Adrenal gland (tissue), 9 donors: ENCODE measurements at regions not wholly inside any gene's neighbourhood (a gene's known extent, or its start where the extent isn't known, plus 50 kb on each side); places are given as distances from the start of the nearest gene placed in this dataset.
"Not testable (repeated sequence)": the region's sequence is repeated elsewhere in the genome, so short reads cannot be mapped to it uniquely, and the experiment has no call there.

Experiments used
- DNase-seq, 7 donors: peaks; one replicate each; pipeline ENCODE4 v3.0.0-alpha.2; 2019 to 2020
- H3K27ac ChIP-seq, 5 donors: fragments of 200-600 bp; sonication (generic) in 4 of 5; 1 replicate in 3 of 5; 2 replicates in 2 of 5; pipeline versions ENCODE4 v1.5.1 to v1.8.0; 2016 to 2020; ENCODE audit warnings: mild to moderate bottlenecking in 1 of 5
- H3K27me3 ChIP-seq: fragments of 200-600 bp; 2 replicates; pipeline ENCODE4 v1.8.0; 2021
- H3K36me3 ChIP-seq, 2 donors: fragments of 200-600 bp; replicated peaks in 1 of 2; 1 replicate in 1 of 2; 2 replicates in 1 of 2; pipeline versions ENCODE4 v1.5.1 to v1.8.0; 2018 to 2022
- H3K4me1 ChIP-seq, 2 donors: fragments of 200-600 bp; replicated peaks in 1 of 2; 1 replicate in 1 of 2; 2 replicates in 1 of 2; pipeline versions ENCODE4 v1.5.1 to v1.8.0; 2018 to 2021
- H3K4me3 ChIP-seq, 4 donors: fragments of 200-600 bp; sonication (generic) in 3 of 4; one replicate each; pipeline ENCODE4 v1.5.1; 2016 to 2018
- H3K9me3 ChIP-seq, 3 donors: fragments of 200-600 bp; sonication (generic) in 1 of 3; replicated peaks in 1 of 3; 1 replicate in 2 of 3; 2 replicates in 1 of 3; pipeline versions ENCODE4 v1.5.1 to v1.8.0; 2016 to 2021
- POLR2A ChIP-seq, 2 donors: fragments of 450-650 bp; IDR thresholded peaks; one replicate each; pipeline ENCODE4 v1.6.1; 2017; ENCODE audit warnings: antibody characterized with exemption in 2 of 2, mild to moderate bottlenecking in 2 of 2, moderate library complexity in 1 of 2
- WGBS, 4 donors: extraction: QIAGEN DNeasy Blood & Tissue Kit in 2 of 4; methylation state at CpG; one replicate each; pipeline versions ENCODE4 v1.1.5 to v1.1.7; 2013 to 2017; 5-methylcytosine and 5-hydroxymethylcytosine counted together
- intact Hi-C, 2 donors: fragments of 100-400 bp; cut with DNase I; formaldehyde crosslinking; loops; one replicate each; pipeline versions ENCODE4 v1.14.1 to v1.15.0; 2022 to 2023
- TF ChIP-seq, protein P1 (sequence below), 6 experiments: fragments of 450-650 bp in 4 of 6; fragments of 200-600 bp in 2 of 6; sonication (generic) in 1 of 6; IDR thresholded peaks; 1 replicate in 5 of 6; 2 replicates in 1 of 6; pipeline versions ENCODE4 v1.5.1 to v1.8.0; 2016 to 2021; ENCODE audit warnings: antibody characterized with exemption in 6 of 6, mild to moderate bottlenecking in 2 of 6, moderate library complexity in 1 of 6
- donor health status: healthy with polysubstance abuse.
- donor health status: Bipolar disorder and iron deficiency.
- donor health status: DM: yes; HTN: yes; CAD: no.
- donor health status: DM: no; HTN: no; CAD: no.
- donor health status: DM: no; HTN: no; CAD: no.

DNA sequence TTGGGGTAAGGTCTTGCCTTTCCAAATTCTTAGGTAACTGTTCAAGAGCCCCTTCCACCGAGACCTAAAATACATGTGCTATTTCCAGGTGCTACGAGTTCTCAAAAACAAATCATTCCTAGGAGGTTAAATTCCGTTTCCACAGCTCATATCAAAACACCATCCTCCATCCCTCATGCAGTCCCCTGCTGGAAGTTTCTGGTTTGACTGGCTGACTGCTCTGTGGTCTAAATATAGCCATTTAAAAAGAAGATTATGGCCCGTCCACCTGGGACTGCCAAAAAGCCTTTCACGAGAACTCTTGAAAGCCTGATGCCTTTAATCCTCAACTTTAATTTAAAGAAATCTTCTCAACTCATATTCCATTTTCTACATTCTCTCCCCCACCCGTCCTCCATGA is 201.5 kb upstream of the MYL2 start:
- Histone ChIP-seq H3K9me3 (no peaks in the 10 kb centered on the region), H3K27me3 (peaks cover 11% of the 10 kb centered on the region), H3K27ac (no peak overlapping the region), H3K4me3 (no peak overlapping the region), H3K36me3 (no peaks in the 10 kb centered on the region), H3K4me1 (no peaks in the 10 kb centered on the region)
- TF ChIP-seq, protein P1, sequence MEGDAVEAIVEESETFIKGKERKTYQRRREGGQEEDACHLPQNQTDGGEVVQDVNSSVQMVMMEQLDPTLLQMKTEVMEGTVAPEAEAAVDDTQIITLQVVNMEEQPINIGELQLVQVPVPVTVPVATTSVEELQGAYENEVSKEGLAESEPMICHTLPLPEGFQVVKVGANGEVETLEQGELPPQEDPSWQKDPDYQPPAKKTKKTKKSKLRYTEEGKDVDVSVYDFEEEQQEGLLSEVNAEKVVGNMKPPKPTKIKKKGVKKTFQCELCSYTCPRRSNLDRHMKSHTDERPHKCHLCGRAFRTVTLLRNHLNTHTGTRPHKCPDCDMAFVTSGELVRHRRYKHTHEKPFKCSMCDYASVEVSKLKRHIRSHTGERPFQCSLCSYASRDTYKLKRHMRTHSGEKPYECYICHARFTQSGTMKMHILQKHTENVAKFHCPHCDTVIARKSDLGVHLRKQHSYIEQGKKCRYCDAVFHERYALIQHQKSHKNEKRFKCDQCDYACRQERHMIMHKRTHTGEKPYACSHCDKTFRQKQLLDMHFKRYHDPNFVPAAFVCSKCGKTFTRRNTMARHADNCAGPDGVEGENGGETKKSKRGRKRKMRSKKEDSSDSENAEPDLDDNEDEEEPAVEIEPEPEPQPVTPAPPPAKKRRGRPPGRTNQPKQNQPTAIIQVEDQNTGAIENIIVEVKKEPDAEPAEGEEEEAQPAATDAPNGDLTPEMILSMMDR (IDR thresholded peaks at IDR 0.05) = no peak
- TF ChIP-seq POLR2A (IDR thresholded peaks at IDR 0.05) = no peak
- intact Hi-C loops = no loop called here
- DNase-seq = no peak
- 51 to 60% (median 58%) methylated on average over 6 of the region's 6 CpGs for WGBS, 4 donors

DNA sequence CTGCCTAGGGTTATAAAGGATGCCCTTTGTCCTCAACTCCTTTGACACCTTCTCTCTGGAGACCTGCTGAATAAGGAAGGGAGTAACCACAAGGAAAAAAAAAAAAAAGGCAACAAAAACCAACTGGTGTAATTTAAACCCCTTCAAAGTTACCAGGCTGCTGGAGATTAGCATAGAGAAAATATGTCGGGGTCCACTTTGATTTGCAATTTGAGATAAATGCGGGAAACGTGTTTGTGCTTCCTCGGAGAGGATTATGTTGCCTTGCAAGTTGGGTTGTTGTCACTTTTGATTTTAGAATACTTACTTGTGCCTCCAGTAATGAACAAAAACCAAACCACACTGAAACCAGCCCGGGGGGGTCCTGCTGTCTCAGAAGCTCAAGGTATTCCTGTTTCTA is 200.2 kb upstream of the MYL2 start:
- Histone ChIP-seq H3K9me3 (no peaks in the 10 kb centered on the region), H3K4me3 (no peak overlapping the region), H3K4me1 (no peaks in the 10 kb centered on the region), H3K27me3 (peaks cover 11% of the 10 kb centered on the region), H3K36me3 (no peaks in the 10 kb centered on the region), H3K27ac (no peak overlapping the region)
- 60 to 69% (median 63%) methylated on average over 5 of the region's 5 CpGs for WGBS, 4 donors
- TF ChIP-seq POLR2A (IDR thresholded peaks at IDR 0.05) = no peak
- TF ChIP-seq, protein P1 (IDR thresholded peaks at IDR 0.05) = no peak
- DNase-seq = no peak
- intact Hi-C loops = no loop called here

GRCh38 chr12:111117017-111117416 is 196.6 kb upstream of the MYL2 start:
- Histone ChIP-seq H3K27me3 (peaks cover 11% of the 10 kb centered on the region), H3K27ac (no peak overlapping the region), H3K9me3 (no peaks in the 10 kb centered on the region), H3K4me3 (no peak overlapping the region), H3K4me1 (no peaks in the 10 kb centered on the region), H3K36me3 (no peaks in the 10 kb centered on the region)
- 74 to 93% (median 85%) methylated on average over 1 of the region's 1 CpG for WGBS, 4 donors
- no peak for DNase-seq
- TF ChIP-seq, protein P1 (IDR thresholded peaks at IDR 0.05) = no peak
- TF ChIP-seq POLR2A (IDR thresholded peaks at IDR 0.05) = no peak
- intact Hi-C loops = no loop called here

- H3K27me3 ChIP-seq, intact Hi-C loops, H3K4me1 ChIP-seq, H3K36me3 ChIP-seq, H3K9me3 ChIP-seq, H3K27ac ChIP-seq, H3K4me3 ChIP-seq, DNase-seq: not testable (repeated sequence)
- WGBS, 4 donors = 79 to 85% (median 80%) methylated on average over 3 of the region's 3 CpGs
Observed at GRCh38 chr12:111113313-111113712, 192.9 kb upstream of the MYL2 start.

- H3K27ac ChIP-seq = no peak overlapping the region
- H3K36me3 ChIP-seq = no peaks in the 10 kb centered on the region
- TF ChIP-seq, protein P1 (IDR thresholded peaks at IDR 0.05) = no peak
- no peak for TF ChIP-seq POLR2A (IDR thresholded peaks at IDR 0.05)
- WGBS, 4 donors = 76 to 81% (median 78%) methylated on average over 14 of the region's 14 CpGs
- H3K27me3 ChIP-seq = no peaks in the 10 kb centered on the region
- H3K4me3 ChIP-seq = no peak overlapping the region
- H3K9me3 ChIP-seq = no peaks in the 10 kb centered on the region
- no peaks in the 10 kb centered on the region for H3K4me1 ChIP-seq
- DNase-seq = no peak
- intact Hi-C loops = no loop called here
Observed at GRCh38 chr12:111112311-111113098, 192.1 kb upstream of the MYL2 start.
